LNCaP clone FGC (cell line): ENCODE measurements at regions not wholly inside any gene's neighbourhood (a gene's known extent, or its start where the extent isn't known, plus 50 kb on each side); places are given as distances from the start of the nearest gene placed in this dataset.

Experiments used
- DNase-seq: peaks from one replicate; pipeline ENCODE4 v3.0.0-alpha.2; 2011; ENCODE audit warnings: low read depth
- H3K4me3 ChIP-seq: 2 replicates; pipeline ENCODE4 v1.5.1; 2011; ENCODE audit warnings: mild to moderate bottlenecking, low read depth, low read length, control low read depth
- CTCF ChIP-seq: IDR thresholded peaks from 2 replicates; pipeline ENCODE4 v1.5.1; 2012; ENCODE audit warnings: mild to moderate bottlenecking; ENCODE audit not compliant: control insufficient read depth, insufficient read depth; ENCODE audit errors: extremely low read depth

DNA sequence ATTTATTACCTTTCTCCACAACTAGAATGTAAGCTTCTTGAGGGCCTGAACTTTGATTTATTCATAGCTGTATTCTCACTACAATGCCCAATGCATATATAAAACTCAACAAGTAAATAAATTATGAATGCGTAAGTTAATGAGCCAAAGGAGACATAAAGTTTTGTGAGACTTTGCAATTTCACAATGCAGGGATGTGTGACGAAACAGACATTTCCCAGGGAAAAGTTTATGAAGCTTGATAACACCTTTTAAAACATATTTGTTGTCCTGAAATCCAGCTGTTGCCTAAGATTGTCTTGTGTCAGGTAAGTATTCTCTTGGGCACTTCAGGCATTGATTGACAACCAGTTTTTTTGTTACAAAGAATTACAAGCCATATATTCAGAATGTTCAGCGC is 800.1 kb downstream of the BRINP1 start:
- no peak for DNase-seq
- no peak overlapping the region for H3K4me3 ChIP-seq
- no peak for TF ChIP-seq CTCF

DNA sequence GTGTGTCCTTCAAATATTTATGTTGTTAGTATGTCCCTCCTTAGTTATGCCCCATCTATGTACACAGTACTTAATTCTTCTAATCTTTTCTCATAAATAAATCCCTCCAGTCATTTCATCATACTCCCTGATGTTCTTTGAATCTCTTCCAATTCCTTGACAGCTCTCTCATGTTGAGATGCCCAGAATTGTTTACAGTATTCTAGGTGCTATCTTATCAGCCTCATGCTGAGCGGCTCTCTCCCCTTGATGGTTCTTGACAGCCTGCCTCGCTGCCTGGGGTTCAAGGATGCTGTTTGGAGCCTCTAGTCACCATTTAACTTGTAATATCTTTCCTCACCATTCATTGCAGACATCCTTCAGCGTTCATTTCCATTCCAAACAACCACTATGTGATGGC is 799.2 kb downstream of the BRINP1 start:
- no peak overlapping the region for H3K4me3 ChIP-seq
- no peak for TF ChIP-seq CTCF
- DNase-seq, result no peak

DNA sequence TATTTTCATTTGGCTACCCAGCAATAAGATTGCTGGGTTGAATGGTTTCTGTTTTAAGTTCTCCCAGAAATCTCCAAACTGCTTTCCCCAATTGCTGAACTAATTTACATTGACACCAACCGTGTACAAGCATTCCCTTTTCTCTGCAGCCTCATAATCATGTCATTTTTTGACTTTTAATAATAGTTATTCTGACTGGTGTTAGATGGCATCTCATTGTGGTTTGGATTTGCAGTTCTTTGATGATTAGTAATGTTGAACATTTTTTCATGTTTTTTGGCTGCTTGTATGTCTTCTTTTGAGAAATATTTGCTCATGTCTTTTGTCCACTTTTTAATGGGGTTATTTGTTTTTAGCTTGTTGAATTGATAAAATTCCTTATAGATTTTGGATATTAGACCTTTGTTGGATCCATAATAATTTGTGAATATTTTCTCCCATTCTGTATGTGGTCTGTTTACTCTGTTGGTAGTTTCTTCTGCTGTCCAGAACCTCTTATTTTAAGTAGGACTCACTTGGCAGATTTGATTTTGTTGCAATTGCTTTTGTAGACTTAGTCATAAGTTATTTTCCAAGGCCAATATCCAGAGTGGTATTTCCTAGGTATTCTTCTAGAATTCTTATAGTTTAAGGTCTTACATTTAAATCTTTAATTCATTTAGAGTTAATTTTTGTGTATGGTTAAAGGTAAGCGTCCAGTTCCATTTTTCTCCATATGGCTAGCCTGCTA is 793.7 kb downstream of the BRINP1 start:
- TF ChIP-seq CTCF, result no peak
- DNase-seq, result no peak
- H3K4me3 ChIP-seq, result no peak overlapping the region

DNA sequence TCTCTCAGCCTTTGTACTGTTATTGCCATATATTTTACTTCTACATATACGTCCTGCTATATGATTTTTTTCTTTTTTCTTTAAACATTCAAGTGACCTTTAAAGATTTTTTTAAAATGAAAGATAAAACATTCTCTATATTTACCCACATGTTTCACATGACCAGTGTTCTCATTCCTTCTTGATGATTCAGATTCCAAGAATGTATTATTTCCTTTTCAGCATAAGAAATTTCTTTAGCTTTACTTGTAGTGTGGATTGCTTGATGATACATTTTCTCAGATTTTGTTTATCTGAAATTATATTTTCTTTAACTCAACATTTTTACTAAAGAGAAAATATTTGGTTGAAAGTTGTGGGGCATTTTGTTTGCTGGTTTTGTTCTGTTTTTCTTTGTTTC is 792.1 kb downstream of the BRINP1 start:
- no peak for TF ChIP-seq CTCF
- DNase-seq, result no peak
- no peak overlapping the region for H3K4me3 ChIP-seq

DNA sequence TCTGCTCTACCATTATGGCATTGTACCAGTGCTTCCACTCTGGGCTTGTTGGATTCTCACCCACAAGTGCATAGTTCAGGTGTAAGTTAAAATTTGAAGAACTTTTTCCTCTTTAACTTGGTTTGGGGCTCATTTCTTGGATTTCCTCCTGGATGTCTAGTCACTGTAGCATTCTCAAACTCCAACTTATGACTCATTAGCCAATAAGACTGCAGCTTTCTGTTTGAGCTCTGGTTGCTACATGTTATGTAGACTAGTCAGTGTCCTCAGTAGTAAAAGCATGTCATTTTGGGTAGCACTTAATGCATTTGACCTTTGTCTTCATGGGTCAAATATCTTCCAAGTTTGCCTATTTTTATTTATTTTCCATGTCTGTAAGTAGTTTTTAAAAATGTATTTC is 790.8 kb downstream of the BRINP1 start:
- no peak for TF ChIP-seq CTCF

DNA sequence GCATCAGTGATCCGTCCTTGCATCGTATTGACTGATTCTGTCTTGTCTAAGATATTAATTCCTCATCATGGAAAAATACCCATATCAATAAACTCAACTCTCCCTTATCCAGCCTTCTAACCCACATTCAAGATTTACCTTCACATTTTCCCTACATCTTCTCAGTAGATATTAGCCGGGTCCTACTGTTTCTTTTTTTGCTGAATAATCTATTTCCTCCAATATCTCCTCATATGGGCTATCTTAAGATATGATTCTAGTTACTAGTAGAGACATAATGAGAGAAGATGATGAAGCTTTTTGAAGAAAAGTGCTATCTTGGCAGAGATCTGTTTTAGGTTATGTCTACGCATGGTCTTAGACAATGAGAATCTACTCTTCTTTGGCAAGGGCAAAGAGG is 785.8 kb downstream of the BRINP1 start:
- DNase-seq, result no peak
- TF ChIP-seq CTCF, result no peak
- no peak overlapping the region for H3K4me3 ChIP-seq

More for the DNA sequence above, 790.8 kb downstream of the BRINP1 start:
- no peak for DNase-seq
- H3K4me3 ChIP-seq, result no peak overlapping the region

GRCh38 chr9:118586978-118587377 is 782.3 kb downstream of the BRINP1 start:
- TF ChIP-seq CTCF, result no peak
- no peak overlapping the region for H3K4me3 ChIP-seq
- DNase-seq, result no peak
